NAMALWA (cell line): ENCODE measurements at regions not wholly inside any gene's neighbourhood (a gene's known extent, or its start where the extent isn't known, plus 50 kb on each side); places are given as distances from the start of the nearest gene placed in this dataset.
"Not testable (repeated sequence)": the region's sequence is repeated elsewhere in the genome, so short reads cannot be mapped to it uniquely, and the experiment has no call there.

ENCODE experiments used
- DNase-seq: peaks from one replicate; pipeline ENCODE4 v3.0.0-alpha.2; 2015; ENCODE audit warnings: low spot score

DNA sequence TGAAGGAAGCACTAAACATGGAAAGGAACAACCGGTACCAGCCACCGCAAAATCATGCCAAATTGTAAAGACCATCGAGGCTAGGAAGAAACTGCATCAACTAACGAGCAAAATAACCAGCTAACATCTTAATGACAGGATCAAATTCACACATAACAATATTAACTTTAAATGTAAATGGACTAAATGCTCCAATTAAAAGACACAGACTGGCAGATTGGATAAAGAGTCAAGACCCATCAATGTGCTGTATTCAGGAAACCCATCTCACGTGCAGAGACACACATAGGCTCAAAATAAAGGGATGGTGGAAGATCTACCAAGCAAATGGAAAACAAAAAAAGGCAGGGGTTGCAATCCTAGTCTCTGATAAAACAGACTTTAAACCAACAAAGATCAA is 206.3 kb downstream of the SLC38A4 start:
- not testable (repeated sequence) for DNase-seq

DNA sequence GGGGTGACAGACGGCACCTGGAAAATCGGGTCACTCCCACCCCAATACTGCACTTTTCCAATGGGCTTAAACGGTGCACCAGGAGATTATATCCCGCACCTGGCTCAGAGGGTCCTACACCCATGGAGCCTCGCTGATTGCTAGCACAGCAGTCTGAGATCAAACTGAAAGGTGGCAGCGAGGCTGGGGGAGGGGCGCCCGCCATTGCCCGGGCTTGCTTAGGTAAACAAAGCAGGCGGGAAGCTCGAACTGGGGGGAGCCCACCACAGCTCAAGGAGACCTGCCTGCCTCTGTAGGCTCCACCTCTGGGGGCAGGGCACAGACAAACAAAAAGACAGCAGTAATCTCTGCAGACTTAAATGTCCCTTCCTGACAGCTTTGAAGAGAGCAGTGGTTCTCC is 208.1 kb downstream of the SLC38A4 start:
- DNase-seq: not testable (repeated sequence)

DNA sequence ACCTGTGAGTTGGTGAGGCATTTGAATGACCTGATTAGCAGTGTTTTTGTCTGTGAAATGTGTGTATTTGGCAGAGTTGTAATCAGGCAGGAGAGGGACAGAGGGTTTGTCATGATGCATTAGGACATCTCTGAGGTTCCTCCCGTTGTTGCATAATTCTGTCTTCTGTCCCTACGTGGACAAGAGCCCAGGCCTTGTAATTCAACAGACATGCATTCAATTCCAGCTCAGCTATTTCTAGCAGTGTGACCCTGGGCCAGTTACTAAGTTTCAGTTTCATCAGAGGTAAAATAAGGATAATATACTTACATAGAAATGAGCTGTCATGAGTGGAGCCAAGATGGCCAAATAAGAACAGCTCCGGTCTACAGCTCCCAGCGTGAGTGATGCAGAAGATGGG is 208.6 kb downstream of the SLC38A4 start:
- no peak for DNase-seq

DNA sequence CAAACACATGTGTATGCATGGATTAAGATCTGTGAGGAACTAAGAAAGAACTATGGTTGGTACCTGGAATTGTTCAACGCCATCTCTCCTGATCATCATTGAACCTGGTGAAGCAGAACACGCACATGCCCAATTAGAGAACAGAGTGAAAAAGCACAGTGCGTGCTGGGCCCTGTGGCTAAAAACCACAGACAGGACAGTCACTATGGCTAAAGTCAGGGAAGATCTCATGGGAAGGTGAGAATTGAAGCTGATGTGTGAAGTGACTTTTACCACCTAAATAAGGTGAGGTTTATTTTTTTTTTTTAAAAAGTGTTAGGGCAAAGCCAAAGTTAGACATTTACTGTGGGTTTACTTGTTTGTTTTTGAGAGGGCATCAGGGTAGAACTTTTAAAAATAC is 215.0 kb downstream of the SLC38A4 start:
- DNase-seq: no peak

DNA sequence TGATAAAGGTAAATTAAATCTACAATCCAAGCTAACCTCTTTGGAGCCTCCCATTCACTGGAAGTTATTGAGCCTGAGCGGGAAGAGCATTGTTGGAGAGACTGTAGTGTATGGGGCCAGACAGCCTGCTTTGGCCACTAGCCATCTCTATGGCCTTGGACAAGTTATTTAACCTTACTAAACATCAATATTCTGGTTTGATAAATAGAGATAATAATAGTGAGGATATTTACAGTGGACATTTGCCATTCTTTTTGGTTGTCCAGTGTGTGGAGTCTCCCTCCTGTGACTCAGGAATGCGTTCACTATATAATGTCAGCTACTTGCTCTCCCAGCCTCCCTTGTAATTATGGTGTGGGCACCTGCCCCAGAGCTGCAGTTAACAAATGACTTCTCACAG is 216.1 kb downstream of the SLC38A4 start:
- no peak for DNase-seq

DNA sequence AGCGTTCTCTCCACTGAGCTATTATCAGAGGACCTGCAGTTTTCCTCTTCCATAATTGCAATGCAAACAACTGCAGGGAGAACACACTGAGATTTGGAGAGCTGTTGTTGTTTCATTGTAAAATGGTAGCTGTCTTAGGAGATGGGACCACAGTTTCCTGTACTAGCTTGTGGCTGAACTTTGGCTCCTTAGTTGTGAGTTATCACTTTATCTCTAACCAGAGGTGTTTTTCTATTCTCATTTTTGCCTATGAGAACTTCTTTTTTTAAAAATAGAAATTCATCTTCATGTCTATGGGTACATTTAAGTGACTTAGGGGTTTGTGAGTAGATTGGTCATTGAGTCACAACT is 216.5 kb downstream of the SLC38A4 start:
- DNase-seq: no peak

DNA sequence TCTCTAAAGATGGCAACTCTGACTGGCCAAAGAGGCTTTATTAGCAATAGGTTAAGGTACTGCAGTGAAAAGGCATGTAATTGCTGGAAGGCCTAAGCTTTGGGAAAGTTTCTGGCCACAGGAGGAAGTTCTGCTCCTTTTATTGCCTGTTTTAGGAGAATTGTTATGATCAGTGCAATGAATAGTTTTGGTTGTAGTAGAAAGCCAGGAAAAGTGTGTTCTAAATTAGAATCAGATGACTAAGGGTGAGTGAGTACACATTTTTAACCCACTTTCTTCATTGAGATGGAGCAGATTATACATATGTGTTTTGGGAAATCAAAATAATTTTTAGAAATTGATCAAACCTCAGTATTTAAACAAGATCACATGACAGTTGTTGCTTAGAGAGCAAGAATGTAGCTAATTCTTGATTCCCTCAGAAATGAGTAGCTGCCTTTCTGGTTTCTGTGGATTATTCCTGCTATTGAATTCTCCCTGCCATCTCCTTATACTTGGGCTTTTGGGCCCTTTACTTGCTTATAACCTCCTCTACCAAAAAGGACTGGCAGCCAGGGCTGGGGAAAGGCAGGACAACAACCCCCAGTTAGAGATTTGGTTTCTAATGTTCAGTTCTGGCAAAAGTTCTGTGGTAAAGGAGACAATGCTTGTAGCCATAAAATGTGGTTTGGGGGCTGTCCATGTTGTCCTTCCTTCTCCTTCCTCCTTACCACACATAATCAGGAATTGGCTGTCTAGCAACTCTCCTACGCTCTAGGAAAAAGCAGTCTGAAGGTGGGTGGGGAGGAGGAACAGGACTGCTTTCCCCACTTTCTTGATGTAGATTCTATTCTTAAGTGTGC is 217.1 kb downstream of the SLC38A4 start:
- no peak for DNase-seq

DNA sequence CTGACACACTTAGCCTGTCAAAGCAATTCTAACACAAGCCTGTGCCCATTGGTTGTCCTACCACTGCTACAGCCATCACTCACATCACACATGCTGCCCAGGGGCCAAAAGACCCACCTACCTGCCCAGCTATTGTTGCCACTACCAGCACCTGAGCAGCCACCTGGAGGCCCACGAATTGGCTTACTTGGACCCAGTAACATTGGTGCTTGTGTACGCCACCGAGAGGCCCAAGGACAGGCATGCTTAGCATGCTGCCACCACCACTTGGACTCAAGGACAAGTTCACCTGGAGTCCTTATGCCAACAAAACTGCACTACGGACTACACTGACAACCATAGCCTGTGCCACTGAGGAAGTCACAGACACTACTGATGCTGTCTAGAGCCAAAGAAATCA is 221.1 kb downstream of the SLC38A4 start:
- DNase-seq: no peak

DNA sequence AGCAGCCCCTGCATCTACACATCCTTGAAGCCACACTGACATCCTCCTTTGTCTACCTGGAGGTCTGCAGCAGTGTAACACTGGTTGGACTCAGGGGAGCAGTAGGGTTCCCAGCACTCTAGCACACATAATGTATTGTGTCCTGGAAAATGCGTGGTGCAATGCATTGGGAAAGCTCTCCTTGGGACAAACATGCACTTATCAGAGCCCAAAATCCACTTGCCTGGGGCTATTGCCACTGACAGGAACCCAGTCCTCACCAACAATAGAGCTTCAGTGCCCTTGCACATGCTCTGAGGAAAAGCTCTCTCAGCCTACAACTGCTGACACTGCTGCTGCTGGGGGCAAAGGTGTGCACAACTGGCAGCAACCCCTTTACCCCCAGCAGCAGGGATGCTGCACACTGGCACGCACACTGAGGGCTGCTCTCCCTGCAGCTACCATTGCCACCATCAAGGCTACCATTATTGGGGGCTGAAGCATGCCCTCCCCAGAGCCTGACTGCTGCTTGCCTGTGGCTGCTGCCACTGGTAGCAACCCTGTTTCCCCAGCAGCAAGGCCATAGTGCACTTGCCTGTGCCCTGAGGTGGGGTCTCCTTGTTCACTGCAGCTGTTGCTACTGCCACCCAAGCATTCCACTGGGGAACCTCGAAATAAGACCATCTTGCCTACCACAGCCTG is 221.9 kb downstream of the SLC38A4 start:
- DNase-seq: no peak

DNA sequence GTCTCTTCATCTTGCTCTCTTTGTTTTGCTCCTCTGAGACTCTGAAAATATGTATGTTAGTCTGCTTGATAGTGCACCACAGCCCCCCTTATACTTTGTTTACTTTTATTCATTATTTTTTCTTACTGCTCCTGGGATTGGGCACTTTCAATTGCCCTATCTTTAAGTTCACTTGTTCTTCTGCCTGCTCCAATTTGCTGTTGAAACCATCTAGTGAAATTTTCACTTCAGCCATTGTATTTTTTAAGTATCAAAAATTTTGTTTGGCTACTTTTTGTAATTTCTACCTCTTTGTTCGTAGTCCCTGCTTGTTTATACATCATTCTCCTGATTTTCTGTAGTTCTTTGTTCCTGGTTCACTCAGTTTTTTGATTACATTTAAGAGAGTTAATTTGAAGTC is 223.3 kb downstream of the SLC38A4 start:
- no peak for DNase-seq

DNA sequence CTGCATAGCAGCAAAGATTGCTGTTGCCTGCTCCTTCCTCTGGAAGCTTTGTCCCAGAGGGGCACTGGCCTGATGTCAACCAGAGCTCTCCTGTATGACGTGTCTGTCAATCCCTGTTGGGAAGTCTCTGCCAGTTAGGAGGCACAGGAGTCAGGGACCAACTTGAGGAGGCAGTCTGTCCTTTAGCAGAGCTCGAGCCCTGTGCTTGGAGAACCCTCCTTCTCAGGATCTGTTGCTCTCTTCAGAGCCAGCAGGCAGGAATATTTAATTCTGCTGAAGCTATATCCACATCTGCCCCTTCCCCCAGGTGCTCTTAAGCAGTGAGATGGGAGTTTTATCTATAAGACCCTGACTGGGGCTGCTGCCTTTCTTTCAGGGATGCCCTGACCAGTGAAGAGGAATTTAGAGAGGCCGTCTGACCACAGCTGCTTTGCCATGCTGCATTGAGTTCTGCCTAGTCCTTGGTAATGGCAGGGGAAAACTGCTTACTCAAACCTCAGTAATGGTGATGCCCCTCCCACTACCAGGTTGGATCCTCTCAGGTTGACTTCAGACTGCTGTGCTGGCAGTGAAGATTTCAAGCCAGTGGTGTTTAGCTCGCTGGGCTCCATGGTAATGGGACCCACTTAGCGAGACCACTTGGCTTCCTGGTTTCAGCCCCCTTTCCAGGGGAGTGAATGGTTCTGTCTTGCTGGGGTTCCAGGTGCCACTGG is 218.6 kb upstream of the SLC38A2 start:
- DNase-seq: no peak

DNA sequence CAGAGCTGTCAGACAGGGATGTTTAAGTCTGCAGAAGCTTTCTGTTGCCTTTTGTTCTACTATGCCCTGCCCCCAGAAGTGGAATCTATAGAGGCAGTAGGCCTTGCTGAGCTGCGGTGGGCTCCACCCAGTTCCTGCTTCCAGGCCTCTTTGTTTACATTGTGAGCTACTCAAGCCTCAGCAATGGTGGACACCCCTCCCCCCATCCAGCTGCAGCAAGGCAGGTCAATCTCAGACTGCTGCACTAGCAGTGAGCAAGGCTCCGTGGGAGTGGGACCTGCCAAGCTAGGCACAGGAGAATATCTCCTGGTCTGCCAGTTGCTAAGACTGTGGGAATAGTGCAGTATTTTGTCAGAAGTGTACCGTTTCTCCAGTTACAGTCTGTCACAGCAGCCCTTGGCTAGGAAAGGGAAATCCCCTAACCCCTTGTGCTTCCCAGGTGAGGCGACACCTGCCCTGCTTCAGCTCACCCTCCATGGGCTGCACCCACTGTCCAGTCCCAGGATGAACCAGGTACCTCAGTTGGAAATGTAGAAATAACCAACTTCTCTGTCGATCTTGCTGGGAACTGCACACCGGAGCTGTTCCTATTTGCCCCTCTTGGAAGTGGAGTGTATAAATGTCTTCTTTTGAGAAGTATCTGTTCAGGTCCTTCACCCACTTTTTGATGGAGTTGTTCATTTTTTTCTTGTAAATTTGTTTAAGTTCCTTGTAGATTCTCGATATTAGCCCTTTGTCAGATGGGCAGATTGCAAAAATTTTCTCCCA is 213.5 kb upstream of the SLC38A2 start:
- DNase-seq: no peak

DNA sequence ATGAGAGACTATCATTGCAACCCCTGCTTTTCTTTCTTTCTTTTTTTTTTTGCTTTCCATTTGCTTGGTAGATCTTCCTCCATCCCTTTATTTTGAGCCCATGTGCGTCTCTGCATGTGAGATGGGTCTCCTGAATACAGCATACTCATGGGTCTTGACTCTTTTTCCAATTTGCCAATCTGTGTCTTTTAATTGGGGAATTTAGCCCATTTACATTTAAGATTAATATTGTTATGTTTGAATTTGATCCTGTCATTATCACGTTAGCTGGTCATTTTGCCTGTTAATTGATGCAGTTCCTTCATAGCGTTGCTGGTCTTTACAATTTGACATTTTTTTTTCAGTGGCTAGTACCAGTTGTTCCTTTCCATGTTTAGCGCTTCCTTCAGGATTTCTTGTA is 211.5 kb upstream of the SLC38A2 start:
- DNase-seq: not testable (repeated sequence)

DNA sequence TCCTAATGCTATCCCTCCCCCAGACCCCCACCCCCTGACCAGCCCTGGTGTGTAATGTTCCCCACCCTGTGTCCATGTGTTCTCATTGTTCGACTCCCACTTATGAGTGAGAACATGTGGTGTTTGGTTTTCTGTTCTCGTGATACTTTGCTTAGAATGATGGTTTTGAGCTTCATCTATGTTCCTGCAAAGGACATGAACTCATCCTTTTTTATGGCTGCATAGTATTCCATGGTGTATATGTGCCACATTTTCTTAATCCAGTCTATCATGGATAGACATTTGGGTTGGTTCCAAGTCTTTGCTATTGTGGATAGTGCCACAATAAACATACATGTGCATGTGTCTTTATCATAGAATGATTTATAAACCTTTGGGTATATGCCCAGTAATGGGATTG is 209.4 kb upstream of the SLC38A2 start:
- not testable (repeated sequence) for DNase-seq

DNA sequence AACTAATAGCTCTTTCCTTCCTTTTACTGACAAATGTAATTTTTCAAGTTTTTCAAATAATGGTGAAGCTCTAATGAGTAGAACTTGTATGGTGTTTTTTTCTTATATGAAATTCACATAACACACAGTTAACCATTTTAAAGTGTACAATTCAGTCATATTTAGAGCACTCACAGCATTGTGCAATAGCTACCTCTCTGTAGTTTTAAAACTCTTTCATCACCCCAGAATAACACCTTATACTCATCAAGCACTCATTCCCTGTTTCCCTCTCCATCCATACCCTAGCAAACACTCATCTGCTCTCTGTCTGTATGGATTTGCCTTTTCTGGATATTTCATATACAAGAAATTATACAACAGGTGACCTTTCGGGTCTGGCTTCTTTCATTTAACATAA is 207.9 kb upstream of the SLC38A2 start:
- no peak for DNase-seq

DNA sequence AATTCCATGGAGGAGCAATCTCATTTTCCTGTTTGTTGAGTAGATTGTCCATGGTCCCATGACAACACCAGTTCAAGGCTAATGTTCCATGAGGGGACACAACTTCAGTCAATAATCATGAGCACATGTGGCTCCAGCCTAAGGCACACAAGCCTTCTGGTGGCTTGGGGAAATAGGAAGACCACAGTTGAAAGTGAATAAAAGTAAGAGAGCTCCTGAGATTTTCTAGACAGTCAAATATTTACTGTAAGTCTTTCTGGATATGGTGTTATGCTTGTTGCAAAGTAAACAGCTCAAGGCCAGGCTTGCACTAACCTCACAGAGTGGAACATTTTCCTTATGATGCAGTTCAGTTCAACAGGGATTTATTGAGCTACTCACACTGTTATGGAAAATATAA is 206.9 kb upstream of the SLC38A2 start:
- DNase-seq: no peak

DNA sequence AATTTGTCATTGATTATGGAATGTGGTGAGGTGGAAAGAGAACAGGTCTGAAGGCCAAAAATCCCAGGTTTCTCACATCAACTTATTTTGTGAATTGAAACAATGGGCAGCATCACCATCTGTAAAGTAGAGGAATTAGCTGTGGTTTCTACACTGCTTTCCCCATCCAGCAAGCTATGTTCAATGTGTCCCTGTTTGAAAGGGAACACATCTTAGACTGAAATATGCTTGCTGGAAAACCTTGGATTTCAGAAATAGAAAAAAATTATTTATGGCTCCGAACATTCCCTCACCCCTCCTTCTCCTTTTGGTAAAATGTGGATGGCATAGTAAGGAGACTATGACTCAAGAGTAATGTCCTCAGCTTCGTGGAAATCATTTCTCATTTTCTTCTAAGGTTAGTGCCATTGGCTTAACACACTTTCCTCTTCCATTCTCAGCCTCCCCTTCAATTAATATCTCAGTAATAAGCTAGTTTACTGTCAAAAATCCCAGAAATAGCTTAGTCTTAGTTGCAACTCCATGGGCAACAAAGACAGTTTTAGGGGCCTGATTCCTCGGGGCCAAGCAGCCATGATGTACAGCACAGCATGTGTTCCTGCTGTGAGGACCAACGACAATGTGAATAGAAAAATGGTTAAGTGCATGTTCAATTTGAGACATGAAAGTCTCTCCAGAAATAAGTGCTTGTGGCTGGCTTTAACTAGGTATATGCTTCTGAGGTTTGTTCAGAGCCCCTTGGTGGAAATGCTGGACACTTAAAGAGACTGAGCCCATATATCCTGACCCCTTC is 205.8 kb upstream of the SLC38A2 start:
- DNase-seq: no peak

DNA sequence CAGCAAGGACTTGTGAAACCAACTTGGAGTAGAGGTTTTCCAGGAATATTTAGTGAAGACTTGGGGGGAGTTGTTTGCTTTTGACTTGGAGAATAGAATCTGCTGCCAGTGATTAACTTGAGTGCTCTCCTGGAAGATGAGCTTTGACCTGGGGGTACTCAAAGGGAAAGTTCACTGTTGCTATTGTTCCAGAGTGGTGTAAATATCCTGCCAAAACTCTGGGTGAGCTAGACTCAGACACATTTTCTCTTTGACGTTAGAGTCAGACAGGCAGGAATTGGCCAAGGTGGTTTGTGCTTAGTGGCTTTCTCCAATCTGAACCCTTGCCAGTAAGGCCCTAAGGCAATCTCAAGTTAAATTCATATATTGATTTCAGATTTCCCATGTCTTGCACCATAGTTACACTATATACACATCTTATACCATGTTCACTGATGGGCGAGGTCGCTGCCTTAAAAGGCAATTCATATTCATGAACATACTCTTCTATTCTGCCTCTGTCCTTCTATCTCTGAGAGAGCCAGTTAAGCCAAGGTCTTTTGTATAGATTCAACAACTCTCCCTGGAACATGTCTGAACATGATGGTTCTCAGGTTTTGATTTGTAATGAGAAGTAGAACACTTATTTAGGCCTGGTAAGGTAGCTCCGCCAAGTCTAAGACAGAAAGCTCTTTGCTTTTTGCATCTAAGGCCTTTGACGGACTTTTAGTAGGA is 204.6 kb upstream of the SLC38A2 start:
- DNase-seq: no peak

DNA sequence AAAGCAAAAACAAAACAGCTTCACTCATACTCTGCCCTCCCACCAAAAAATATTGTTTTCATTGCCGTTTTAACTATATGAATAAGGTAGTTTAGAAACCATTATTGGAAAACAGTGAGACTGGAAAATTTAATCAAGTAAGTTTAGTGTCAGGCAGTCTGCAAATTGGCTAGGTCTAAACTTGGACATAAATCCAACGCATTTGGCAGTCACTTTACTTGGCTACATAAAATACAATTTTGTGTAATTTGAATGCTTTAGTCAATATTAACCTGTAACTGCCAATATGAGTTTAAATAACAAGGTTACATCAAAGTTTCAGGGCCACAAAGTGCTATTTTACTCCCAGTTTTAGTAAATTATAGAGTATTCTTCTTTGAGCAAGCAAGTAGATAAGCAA is 202.3 kb upstream of the SLC38A2 start:
- no peak for DNase-seq

DNA sequence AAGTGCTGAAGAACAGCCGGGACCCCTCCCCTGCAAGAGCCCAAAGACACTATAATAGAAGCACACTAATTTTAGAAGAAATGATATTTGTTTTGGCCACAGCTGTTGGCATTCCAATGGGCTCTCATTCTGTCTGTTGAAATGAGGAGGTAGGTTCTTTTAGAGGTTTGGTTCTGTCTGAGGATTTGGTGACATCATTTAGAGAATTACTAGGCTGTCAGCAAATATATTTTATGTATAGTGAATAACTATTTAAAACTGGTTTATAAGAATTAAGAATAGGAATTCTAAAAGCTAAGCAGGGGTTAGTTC is 200.7 kb upstream of the SLC38A2 start:
- no peak for DNase-seq
